Spleen (tissue), 7 donors: ENCODE measurements at regions not wholly inside any gene's neighbourhood (a gene's known extent, or its start where the extent isn't known, plus 50 kb on each side); places are given as distances from the start of the nearest gene placed in this dataset.

Source experiments
- POLR2A ChIP-seq, 3 donors: fragments of 450-650 bp; IDR thresholded peaks; one replicate each; pipeline ENCODE4 v1.5.1; 2017; ENCODE audit warnings: antibody characterized with exemption in 3 of 3, mild to moderate bottlenecking in 1 of 3
- POLR2AphosphoS5 ChIP-seq, 3 donors: sonication (generic); formaldehyde crosslinking; IDR thresholded peaks; one replicate each; pipeline ENCODE4 v1.5.1; 2017; ENCODE audit warnings: antibody characterized with exemption in 3 of 3
- TF ChIP-seq, protein P1 (sequence below), 11 experiments: fragments of 200-600 bp in 7 of 11; fragments of 450-650 bp in 4 of 11; sonication (generic) in 4 of 11; IDR thresholded peaks in 8 of 11; conservative IDR thresholded peaks in 3 of 11; 1 replicate in 7 of 11; 2 replicates in 4 of 11; pipeline versions ENCODE4 v1.4.0 to v1.8.0; 2016 to 2021; ENCODE audit warnings: antibody characterized with exemption in 11 of 11, inconsistent platforms in 4 of 11, mild to moderate bottlenecking in 1 of 11
- donor health status: DM: no; HTN: no; CAD: no; lungs with moderate emphysema.
- donor health status: DM: no; HTN: no; CAD: no.
- donor health status: DM: no; HTN: no; CAD: no.

DNA sequence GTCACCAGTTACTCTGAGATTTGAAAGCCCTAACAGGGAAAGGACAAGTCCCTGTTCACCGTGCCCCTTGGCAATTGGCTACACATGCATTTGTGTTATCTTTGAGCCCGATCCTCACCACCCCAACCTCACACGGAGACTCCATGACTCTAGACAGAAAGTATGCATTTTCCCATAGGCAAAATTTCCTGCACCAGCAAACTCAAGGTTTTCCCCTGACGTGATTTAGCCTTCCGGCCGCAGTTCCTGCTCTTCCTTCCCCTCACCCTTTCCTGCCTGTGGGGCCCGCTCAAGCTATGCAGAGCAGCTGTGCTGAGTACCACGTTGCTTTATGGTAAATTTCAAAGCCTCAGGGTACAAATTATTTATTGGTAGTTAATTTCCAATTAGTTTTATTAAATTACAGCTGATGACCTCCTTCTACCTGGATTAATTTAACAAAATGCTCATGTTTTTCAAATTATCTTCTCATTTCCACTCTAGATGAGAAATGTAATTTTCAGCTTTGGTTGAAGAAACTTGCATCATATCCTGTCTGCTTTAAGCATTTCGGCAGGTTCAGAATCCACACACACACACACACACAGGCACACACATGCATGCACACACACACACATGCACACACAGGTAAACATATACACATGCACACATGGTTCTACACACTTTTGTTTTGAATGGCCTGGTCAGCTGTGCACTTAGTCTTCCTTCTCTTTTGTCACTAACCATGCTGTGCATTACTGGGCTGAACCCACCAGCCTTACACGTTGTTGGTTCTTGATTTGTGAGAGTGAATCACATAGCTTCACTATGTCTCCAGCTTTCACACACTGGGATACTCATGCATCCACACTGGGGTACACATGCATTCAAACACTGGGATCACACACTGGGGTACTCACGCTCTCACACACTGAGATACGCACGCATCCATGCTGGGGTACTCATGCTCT is 283.1 kb upstream of the PITRM1 start:
- TF ChIP-seq, protein P1, sequence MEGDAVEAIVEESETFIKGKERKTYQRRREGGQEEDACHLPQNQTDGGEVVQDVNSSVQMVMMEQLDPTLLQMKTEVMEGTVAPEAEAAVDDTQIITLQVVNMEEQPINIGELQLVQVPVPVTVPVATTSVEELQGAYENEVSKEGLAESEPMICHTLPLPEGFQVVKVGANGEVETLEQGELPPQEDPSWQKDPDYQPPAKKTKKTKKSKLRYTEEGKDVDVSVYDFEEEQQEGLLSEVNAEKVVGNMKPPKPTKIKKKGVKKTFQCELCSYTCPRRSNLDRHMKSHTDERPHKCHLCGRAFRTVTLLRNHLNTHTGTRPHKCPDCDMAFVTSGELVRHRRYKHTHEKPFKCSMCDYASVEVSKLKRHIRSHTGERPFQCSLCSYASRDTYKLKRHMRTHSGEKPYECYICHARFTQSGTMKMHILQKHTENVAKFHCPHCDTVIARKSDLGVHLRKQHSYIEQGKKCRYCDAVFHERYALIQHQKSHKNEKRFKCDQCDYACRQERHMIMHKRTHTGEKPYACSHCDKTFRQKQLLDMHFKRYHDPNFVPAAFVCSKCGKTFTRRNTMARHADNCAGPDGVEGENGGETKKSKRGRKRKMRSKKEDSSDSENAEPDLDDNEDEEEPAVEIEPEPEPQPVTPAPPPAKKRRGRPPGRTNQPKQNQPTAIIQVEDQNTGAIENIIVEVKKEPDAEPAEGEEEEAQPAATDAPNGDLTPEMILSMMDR (IDR thresholded peaks at IDR 0.05 in 8 of 11, conservative IDR thresholded peaks at IDR 0.05 in 3 of 11), result no peak
- TF ChIP-seq POLR2A (IDR thresholded peaks at IDR 0.05) (no peak), POLR2AphosphoS5 (IDR thresholded peaks at IDR 0.05) (peak in 1 of 3 donors; percentile 43)
